ENCODE measurements at regions not wholly inside any gene's neighbourhood (a gene's known extent, or its start where the extent isn't known, plus 50 kb on each side); places are given as distances from the start of the nearest gene placed in this dataset.

GRCh38 chr5:2658447-2658846 lies 93.0 kb downstream of the IRX2 start:
- no peak for DNase-seq (ENCODE audit: low spot score)

DNA sequence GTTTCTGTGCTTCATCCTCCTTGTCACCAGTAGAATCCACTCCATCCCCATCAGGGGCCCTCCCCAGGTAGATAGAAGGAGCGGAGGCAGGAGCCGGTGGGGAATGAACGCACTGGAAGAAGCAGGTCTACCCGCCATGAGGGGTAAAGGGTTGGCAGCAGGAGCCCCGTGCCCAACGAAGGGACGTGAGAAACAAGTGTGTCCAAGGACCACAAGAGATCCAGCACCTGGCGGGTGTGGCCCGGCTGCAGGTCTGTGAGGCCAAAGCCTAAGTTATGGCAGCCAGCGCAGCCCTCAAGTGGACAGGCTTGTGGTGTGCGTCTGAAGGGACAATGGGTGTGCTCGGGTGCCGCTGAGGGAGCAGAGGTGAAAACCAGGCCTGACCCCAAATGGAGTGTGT lies 94.3 kb downstream of the IRX2 start:
- DNase-seq (ENCODE audit: low spot score), result no peak

GRCh38 chr5:2656206-2656605 lies 95.3 kb downstream of the IRX2 start:
- DNase-seq (ENCODE audit: low spot score), result no peak

- DNase-seq (ENCODE audit: low spot score), result no peak
These were observed 97.5 kb downstream of the IRX2 start for GRCh38 chr5:2653991-2654390.

DNA sequence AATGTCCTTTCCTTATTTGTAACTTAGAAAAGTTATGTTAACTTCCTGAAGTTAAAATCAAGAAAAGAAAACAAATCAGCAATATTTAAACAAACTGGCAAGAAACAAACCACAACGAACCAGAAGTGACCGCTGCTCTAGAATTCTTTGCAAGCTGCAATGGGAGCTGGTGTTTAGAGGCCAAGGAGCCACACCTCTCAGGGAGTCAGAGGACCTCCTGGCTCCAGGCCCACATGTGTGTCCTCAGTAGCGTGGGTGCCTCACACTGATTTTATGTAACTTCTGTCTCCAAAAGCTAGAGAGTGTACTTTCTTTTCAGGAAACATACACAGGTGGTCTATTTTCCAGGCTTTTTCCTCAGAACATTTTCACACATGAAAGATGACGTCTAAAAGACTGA lies 100.4 kb downstream of the IRX2 start:
- DNase-seq (ENCODE audit: low spot score), result peak; percentile 18

DNA sequence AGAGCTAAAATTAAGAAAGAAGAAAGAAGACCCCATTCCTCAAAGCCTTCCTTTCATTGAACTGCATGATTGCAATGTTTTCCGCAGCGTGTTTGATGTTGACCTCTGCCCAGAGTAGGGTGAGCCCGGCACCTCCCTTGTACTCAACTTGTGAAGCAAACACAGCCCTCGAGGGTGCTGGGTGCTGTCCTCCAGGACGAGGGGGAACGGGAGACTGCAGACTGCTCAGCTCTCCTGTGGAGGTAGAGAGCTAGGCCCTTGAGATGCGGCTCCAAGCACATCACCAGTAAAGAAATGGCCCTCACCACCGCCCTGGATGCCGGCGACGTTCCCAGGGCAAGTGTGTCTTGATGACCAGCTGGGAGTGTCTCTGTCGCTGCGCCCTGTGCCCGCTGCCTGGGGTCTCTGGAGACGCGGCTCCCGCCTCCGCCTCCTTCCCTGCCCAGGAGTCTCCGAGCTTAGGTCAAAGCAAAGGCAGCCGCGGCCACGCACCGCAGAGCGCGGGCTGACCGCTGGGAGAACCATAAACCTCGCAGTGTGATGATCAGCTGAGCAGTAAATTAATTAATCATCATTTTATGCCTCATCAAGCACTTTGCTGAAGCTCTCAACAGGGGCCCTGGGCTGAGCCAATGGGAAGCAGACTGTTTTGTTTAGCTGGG lies 108.7 kb downstream of the IRX2 start:
- no peak for DNase-seq (ENCODE audit: low spot score)

DNA sequence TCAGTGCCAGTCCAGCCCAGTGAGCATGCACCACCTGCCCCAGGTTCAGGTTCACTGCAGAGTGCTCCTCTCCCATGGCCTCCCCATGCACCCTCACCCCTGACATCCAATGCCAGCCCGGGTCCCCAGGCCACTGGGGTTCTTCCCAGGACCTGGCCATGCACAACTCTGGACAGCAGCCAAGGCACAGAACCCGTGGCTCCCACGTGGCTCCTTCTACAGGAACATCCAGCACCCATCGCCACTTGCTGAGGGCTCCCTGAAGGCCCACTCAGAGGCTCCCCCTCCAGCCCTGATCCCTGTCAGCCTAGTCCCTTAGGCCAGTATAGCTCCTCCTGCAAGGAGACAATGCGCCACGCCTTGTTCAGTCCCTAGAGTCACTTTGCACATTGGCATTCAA lies 110.8 kb downstream of the IRX2 start:
- DNase-seq (ENCODE audit: low spot score), result no peak

GRCh38 chr5:2639425-2639824 lies 112.1 kb downstream of the IRX2 start:
- no peak for DNase-seq (ENCODE audit: low spot score)

GRCh38 chr5:2634399-2635176 lies 116.9 kb downstream of the IRX2 start:
- no peak for DNase-seq (ENCODE audit: low spot score)

- no peak for DNase-seq (ENCODE audit: low spot score)
These were observed 117.5 kb downstream of the IRX2 start for GRCh38 chr5:2633992-2634391.

- no peak for DNase-seq (ENCODE audit: low spot score)
These were observed 119.7 kb downstream of the IRX2 start for GRCh38 chr5:2631758-2632157.

DNA sequence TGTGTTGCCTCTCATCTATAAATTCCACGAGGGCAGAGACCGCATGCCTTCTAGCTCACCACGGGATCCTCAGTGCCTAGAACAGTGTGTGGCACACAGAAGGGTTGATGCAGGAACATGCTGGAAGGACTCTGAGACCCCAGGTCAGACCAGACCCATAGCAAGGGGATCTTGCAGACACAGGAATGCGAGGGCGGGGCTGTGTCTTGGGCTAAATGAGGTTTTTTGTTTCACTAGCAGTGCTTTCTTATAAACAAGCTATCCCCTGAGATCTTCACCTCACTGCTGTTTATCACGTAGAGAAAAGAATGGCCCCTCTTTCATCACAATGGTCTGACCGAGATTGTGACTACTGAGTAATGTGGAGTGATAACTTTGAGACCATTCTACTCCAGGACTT lies 122.4 kb downstream of the IRX2 start:
- no peak for DNase-seq (ENCODE audit: low spot score)

GRCh38 chr5:2627867-2628266 lies 123.6 kb downstream of the IRX2 start:
- DNase-seq (ENCODE audit: low spot score), result no peak

GRCh38 chr5:2626572-2626971 lies 124.9 kb downstream of the IRX2 start:
- no peak for DNase-seq (ENCODE audit: low spot score)

GRCh38 chr5:2622866-2623265 lies 128.6 kb downstream of the IRX2 start:
- no peak for DNase-seq (ENCODE audit: low spot score)

DNA sequence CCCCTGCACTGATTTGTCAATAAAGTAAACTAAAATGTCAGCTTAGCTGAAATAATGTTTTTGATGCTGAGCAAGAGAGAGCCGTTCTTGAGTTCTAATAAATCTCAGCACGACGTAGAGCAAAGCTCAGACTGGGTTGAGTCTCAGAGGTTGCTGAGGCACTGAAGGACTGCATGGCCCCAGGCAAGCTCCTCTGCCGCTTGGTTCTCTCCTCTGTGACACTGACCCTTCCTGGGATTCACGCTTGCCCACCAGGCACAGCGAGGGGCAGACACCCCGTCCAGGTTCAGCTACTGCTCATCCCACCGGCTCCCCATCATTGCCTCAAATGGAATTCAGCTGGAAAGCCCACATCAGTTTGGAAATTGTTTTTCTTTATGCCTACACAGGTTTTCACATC lies 129.8 kb downstream of the IRX2 start:
- DNase-seq (ENCODE audit: low spot score), result no peak

DNA sequence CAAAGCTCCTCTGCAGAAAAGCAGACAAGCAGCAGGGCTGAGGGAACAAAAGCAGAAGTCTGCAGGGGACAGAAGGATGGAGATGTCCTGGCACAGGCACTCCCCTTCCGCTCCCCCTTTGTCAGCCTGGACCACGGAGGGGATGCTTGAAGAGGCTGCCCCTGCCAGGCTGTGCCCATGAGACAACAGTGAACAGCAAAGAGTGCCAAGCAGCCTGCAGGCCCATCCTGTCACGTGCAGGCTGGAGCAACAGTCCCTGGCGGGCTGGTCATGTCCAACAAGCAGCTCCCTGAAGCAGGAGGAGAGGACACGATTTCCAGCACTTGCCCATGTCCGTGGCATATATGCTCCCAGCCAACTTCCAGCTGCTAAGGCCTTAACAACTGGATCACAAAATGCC lies 132.3 kb downstream of the IRX2 start:
- DNase-seq (ENCODE audit: low spot score), result no peak

DNA sequence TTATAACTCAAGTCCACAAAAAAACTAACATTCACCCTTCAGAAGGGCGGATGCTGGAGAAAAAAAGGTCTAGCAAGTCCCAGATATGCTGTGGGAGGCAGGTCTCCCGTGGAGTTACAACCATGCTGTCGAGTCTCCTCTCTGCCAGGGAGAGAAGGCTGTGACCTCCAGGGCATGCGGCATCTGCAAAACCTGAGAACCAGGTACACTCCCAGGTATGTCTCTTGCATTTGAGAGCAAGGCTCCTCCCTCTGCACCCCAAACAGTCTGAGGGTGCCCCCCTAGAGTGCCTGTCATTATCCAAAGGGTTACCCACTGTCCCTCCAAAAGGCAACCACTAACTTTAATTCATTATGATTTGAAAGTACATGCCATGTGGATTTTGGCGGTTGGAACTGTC lies 134.0 kb downstream of the IRX2 start:
- DNase-seq (ENCODE audit: low spot score), result no peak

GRCh38 chr5:2615917-2616316 lies 135.6 kb downstream of the IRX2 start:
- no peak for DNase-seq (ENCODE audit: low spot score)

DNA sequence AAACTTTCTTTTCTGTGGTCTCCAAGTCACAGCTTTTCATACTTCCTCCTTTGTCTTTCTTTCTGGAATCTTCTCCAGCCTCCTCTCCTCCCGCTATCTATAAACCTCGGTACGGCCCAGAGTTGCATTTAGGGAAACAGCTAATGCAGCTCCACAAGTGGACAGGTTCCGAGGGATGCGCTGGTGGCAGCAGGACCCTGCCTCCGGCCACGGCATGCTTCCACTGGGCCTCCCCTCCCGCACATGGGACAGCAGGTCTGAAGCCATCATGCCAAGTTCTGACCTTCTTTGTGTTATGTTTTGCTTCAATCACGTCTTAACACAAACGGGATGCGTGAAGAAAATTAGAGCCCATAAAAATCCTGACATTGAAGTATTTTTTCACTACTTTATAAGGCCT lies 136.9 kb downstream of the IRX2 start:
- DNase-seq (ENCODE audit: low spot score), result no peak

GRCh38 chr5:2611659-2612058 lies 139.8 kb downstream of the IRX2 start:
- DNase-seq (ENCODE audit: low spot score), result no peak

GRCh38 chr5:2610986-2611385 lies 140.5 kb downstream of the IRX2 start:
- no peak for DNase-seq (ENCODE audit: low spot score)

DNA sequence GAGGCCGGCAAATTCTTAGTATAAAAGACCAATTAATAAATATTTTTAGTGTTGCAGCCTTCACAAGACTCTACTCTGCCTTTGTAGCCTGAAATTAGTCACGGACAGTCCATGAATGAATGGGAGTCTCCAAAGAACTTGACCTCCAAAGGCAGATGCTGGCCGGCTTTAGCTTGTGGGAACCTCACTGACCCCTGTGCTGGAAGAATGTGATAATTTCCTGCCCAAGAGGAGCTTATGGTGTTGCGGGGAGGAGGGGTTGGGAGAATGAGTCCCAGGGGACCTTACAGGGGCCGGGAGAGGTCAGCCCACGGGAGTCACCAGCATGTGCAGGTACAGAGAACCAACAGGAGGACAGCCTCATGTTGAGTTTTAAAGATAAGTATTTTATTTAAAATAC lies 143.1 kb downstream of the IRX2 start:
- no peak for DNase-seq (ENCODE audit: low spot score)

- no peak for DNase-seq (ENCODE audit: low spot score)
These were observed 143.9 kb downstream of the IRX2 start for GRCh38 chr5:2607598-2607997.

Measured in ureter (tissue), 1 donor.